Peyer's patch (tissue), 4 donors: ENCODE measurements at regions not wholly inside any gene's neighbourhood (a gene's known extent, or its start where the extent isn't known, plus 50 kb on each side); places are given as distances from the start of the nearest gene placed in this dataset.
A peak's percentile ranks its signal among the peaks of the same experiment; 100 is the strongest.

Experiments
- POLR2A ChIP-seq, 2 donors: fragments of 450-650 bp; IDR thresholded peaks; one replicate each; pipeline ENCODE4 v1.5.1; 2017; ENCODE audit warnings: antibody characterized with exemption in 2 of 2, mild to moderate bottlenecking in 2 of 2, moderate library complexity in 2 of 2
- TF ChIP-seq, protein P1 (sequence below), 6 experiments: fragments of 450-650 bp in 4 of 6; fragments of 200-600 bp in 2 of 6; sonication (generic) in 1 of 6; IDR thresholded peaks; one replicate each; pipeline ENCODE4 v1.5.1; 2017 to 2019; ENCODE audit warnings: antibody characterized with exemption in 6 of 6, mild to moderate bottlenecking in 3 of 6, moderate library complexity in 1 of 6

DNA sequence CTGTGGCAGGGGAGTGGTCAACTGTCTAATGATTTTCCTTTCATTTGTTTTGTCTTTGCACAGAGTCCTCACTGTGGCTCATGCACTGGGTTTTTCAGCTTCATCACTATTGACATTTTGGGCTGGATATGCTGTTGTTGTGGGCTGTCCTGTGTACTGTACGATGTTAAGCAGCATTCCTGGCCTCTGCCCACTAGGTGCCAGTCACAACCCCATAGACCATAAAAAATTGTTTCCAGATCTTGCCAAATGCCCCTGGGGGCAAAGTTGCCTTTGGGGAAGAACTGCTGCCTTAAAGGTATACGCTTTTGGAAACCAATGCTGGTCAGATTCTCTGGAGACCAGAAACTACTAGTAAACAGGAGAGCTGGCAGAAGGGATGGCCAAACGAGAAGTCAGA, 310.4 kb downstream of the SPRY2 start:
- TF ChIP-seq, protein P1, sequence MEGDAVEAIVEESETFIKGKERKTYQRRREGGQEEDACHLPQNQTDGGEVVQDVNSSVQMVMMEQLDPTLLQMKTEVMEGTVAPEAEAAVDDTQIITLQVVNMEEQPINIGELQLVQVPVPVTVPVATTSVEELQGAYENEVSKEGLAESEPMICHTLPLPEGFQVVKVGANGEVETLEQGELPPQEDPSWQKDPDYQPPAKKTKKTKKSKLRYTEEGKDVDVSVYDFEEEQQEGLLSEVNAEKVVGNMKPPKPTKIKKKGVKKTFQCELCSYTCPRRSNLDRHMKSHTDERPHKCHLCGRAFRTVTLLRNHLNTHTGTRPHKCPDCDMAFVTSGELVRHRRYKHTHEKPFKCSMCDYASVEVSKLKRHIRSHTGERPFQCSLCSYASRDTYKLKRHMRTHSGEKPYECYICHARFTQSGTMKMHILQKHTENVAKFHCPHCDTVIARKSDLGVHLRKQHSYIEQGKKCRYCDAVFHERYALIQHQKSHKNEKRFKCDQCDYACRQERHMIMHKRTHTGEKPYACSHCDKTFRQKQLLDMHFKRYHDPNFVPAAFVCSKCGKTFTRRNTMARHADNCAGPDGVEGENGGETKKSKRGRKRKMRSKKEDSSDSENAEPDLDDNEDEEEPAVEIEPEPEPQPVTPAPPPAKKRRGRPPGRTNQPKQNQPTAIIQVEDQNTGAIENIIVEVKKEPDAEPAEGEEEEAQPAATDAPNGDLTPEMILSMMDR (IDR thresholded peaks at IDR 0.05) = peak in 4 of 6 experiments; percentile 10 to 51 (median 45)
- TF ChIP-seq POLR2A (IDR thresholded peaks at IDR 0.05) = no peak
